Activated CD4-positive, alpha-beta T cell treated with anti-CD3 and anti-CD28 coated beads, Interleukin-2, Interleukin-6, amounts not matched to agents 100 ng/mL and 50 ng/mL, durations not matched to agents 16 hours and 8 hours (primary cell): ENCODE measurements at regions not wholly inside any gene's neighbourhood (a gene's known extent, or its start where the extent isn't known, plus 50 kb on each side); places are given as distances from the start of the nearest gene placed in this dataset.

Source experiments
- DNase-seq: peaks from one replicate; pipeline ENCODE4 v3.0.0-alpha.2; 2020

DNA sequence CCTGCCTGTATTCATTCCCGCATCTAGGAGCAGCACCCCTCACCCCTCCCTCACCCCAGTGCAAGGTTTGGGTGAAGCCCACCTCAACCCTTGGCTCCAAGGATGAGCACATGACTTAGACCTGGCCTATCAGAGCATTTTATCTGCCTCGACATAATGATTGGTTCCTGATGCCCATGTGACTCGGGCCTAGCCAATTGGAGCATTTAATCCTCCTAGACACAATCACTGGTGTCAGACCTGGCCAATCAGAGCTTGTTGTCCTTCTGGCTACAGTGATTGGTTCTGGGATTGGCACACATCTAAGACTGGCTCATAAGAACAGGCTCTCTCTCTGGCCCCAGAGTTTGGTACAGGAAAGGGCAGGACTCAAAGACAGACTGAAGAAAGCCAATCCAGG lies 73.1 kb upstream of the MYL2 start:
- no peak for DNase-seq

DNA sequence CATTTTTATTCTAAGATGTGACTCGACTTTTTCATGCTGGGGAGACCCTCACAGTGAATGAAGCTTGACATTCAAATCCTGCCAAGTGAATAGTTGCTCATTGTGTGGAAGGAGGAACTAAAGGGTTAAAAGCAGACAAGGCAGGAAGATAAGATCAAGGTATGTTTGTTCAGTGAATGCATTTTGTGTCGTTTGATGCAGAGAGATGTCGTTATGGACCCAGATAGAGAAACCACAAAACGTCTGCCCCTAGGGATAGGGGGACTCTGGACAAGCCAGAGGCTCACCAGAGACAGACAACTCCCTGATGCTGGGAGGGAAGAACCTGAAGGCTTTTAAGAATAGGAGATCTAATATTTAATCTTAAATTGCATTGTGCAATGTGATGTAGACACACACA lies 72.5 kb upstream of the MYL2 start:
- DNase-seq, result no peak

DNA sequence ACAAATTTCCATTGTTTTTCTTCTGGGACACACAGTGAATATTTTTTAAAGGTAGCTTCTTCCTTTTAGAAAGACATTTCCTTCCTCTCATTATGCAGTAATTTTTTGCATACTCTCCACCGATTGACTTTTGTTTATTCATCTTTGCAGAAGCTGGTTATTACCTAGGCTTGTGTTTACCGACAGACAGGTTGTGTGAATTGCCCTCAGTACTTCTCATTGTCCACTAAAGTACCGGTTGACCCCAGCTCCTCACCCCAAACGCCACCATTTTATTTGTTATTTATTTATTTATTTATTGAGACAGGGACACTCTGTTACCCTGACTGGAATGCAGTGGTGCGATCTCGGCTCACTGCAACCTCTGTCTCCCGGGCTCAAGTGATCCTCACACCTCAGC lies 63.4 kb upstream of the MYL2 start:
- DNase-seq, result no peak

DNA sequence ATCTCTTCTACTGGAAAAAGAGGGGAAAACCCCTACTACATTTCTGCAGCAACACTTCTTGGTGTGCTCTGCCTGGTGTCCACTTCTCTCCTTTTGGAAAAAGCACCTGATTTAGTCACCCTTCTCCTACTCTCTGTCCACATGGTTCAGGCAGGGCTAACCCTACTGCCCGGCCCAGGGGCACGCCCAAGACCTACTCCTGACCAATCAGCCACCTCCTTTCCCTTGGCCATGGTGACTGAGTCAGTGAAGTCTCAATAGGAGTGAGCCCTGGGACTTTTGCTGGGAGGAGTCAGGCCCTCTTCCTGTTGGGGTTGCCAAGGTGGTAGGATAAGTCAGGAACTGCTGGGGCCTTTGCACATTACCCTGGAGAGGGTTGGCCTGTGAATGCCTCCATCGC lies 52.5 kb upstream of the MYL2 start:
- DNase-seq, result no peak

DNA sequence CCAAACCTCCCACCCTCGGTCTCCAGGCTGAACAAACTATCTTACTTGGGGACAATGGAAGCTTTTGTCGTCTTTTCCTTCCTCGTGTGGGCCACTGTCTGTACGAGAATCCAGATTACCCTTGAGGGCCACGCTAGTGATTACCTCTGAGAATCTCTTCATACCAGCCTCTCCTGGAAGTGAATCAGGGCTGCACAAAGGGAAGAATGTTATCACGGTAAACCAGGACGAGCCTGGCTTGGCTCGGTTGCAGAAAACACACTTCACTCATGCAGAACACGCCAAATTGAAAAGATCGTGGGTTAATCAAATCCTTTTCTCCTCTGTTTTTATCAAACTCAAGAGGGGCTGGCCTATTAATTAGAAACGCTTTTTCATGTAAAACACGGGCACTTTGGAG lies 51.6 kb upstream of the MYL2 start:
- DNase-seq, result no peak

DNA sequence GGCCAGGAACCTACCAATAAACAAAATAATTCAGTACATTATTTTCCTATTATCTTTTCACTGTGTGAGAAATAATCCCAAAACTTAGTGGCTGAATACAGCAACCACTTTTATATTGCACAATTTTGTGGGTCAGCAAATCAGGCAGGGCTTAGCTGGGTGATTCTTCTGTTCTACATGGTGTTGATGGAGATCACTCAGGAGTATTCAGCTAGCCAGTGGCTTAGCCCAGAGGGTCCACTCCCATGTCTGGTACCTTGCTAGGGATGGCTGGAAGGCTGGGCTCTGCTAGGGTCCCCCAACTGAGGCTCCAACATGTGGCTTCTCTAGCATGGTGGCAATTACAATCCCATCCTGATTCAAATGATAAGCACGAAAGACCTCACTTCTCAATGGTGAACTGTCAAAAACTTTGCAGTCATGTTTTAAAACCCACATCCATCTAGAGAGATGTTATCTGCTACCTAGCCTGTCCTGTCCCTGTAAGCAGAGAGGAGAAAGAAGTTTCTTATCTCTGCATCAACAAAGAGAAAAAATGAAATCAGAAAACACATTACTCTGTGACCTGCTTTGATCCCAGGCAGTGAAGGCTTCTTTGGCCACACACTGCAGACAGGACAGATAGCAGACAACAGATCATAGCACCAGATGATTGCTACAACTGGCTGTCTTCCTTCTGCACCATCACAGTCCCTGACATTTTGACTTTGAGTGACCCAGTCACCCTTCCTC lies 51.0 kb upstream of the MYL2 start:
- no peak for DNase-seq
